K562 (cell line): ENCODE measurements at regions not wholly inside any gene's neighbourhood (a gene's known extent, or its start where the extent isn't known, plus 50 kb on each side); places are given as distances from the start of the nearest gene placed in this dataset.

Experiments used
- ARID1B ChIP-seq: fragments of 450-650 bp; IDR thresholded peaks from 2 replicates; pipeline ENCODE4 v1.6.1; 2016; ENCODE audit warnings: antibody characterized with exemption, mild to moderate bottlenecking, inconsistent platforms
- BRCA1 ChIP-seq, 2 experiments: fragments of 450-650 bp in 1 of 2; sonication (generic) in 1 of 2; formaldehyde crosslinking in 1 of 2; IDR thresholded peaks; 2 replicates each; pipeline versions ENCODE4 v1.5.0 to v1.6.1; 2017 to 2020; ENCODE audit warnings: mild to moderate bottlenecking in 1 of 2, missing genetic modification reagents in 1 of 2
- BRD9 ChIP-seq: fragments of 450-650 bp; IDR thresholded peaks from 2 replicates; pipeline ENCODE4 v1.6.1; 2018; ENCODE audit warnings: low read depth; ENCODE audit not compliant: partially characterized antibody
- EHMT2 ChIP-seq: fragments of 450-650 bp; IDR thresholded peaks from 2 replicates; pipeline ENCODE4 v1.6.1; 2018; ENCODE audit warnings: antibody characterized with exemption
- EP300 ChIP-seq: IDR thresholded peaks from 2 replicates; pipeline ENCODE4 v1.6.1; 2012; ENCODE audit warnings: low read length, improper control_type of control experiment
- ETV6 ChIP-seq, 3 experiments: fragments of 150-350 bp in 1 of 3; sonication (generic) in 1 of 3; formaldehyde crosslinking in 1 of 3; IDR thresholded peaks; 2 replicates each; pipeline versions ENCODE4 v1.6.1 to v1.8.0; 2014 to 2022; ENCODE audit warnings: borderline replicate concordance in 2 of 3, low read depth in 2 of 3, antibody characterized with exemption in 1 of 3, low read length in 1 of 3, mild to moderate bottlenecking in 1 of 3, missing genetic modification reagents in 1 of 3
- FOXJ3 ChIP-seq: sonication (generic); formaldehyde crosslinking; IDR thresholded peaks from 2 replicates; pipeline ENCODE4 v1.4.0; 2020; ENCODE audit warnings: mild to moderate bottlenecking, missing genetic modification reagents
- KAT8 ChIP-seq: fragments of 450-650 bp; IDR thresholded peaks from 2 replicates; pipeline ENCODE4 v1.6.1; 2016; ENCODE audit warnings: low read depth, mild to moderate bottlenecking
- PHF20 ChIP-seq: fragments of 450-650 bp; IDR thresholded peaks from 2 replicates; pipeline ENCODE4 v1.6.1; 2018; ENCODE audit not compliant: partially characterized antibody
- PKNOX1 ChIP-seq: fragments of 450-650 bp; IDR thresholded peaks from 2 replicates; pipeline ENCODE4 v1.6.1; 2016
- SIRT6 ChIP-seq: IDR thresholded peaks from one replicate; pipeline ENCODE4 v1.6.1; 2012; ENCODE audit warnings: low read depth, mild to moderate bottlenecking, control low read depth, inconsistent platforms, low read length, moderate library complexity
- SRSF1 ChIP-seq: fragments of 200-400 bp; formaldehyde crosslinking; IDR thresholded peaks from 2 replicates; pipeline ENCODE4 v1.6.1; 2017; ENCODE audit warnings: mild to moderate bottlenecking, low read depth, low read length, moderate library complexity
- STAG1 ChIP-seq: sonication (generic); formaldehyde crosslinking; IDR thresholded peaks from 2 replicates; pipeline ENCODE4 v1.5.0; 2020; ENCODE audit warnings: missing genetic modification reagents, borderline replicate concordance
- TEAD4 ChIP-seq, 2 experiments: sonication (generic) in 1 of 2; formaldehyde crosslinking in 1 of 2; IDR thresholded peaks; 2 replicates each; pipeline versions ENCODE4 v1.6.1 to v1.8.0; 2012 to 2022; ENCODE audit warnings: borderline replicate concordance in 1 of 2, inconsistent platforms in 1 of 2, low read length in 1 of 2, mild to moderate bottlenecking in 1 of 2, missing genetic modification reagents in 1 of 2
- TF ChIP-seq, protein P1 (sequence below), 2 experiments: IDR thresholded peaks; 2 replicates each; pipeline ENCODE4 v1.6.1; 2011; ENCODE audit warnings: borderline replicate concordance in 1 of 2, control low read depth in 1 of 2, low read depth in 1 of 2, low read length in 1 of 2, mild to moderate bottlenecking in 1 of 2, mixed read lengths in 1 of 2, moderate library complexity in 1 of 2; ENCODE audit not compliant: insufficient read depth in 1 of 2, insufficient read length in 1 of 2, poor library complexity in 1 of 2, severe bottlenecking in 1 of 2; ENCODE audit errors: extremely low read depth in 1 of 2

DNA sequence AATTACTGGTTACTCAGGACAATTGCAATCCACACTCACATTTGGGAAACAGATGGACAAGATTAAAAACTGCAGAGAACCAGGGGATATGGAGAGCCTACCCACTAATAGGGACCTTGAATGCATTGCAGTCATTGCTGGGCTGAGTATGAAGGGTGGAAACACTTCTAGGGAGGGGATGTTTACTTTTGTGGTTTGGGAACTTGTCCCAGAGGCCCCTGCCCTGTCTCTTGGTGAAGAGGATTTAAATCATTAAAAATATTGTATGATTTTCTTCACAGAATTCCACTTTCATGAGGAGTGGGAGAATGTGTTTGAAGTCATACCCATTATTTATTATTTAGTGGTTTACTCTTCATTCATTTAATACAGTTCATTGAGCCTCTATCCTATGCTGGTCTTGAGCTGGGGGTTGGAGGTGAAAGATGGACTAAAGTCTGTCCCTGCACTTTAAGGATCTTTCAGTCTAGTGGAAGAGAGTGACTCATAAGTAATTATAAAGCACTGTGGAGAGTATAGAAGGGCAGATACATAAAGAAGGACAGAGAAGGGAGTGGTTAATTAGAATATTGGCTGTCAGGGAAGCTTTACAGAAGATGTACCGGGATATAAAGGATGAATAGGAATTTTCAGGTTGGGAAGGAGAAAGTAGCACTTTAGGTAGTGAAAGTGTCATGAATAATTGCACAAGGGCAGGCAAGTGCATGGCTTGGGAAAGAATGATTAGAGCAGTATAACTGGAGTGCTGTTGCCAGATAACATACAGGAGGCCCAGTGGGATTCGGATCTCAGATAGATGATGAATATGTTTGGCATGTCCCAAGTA lies 313.4 kb downstream of the LPIN1 start (continued):
- TF ChIP-seq BRD9 (peak; percentile 40), EP300 (peak; percentile 74; the same call in 1 of the 2 replicates), TEAD4 (IDR thresholded peaks at IDR 0.05; ENCODE audit: low read length) (peak; percentile 90), TEAD4 (CRISPR knock-in tag; IDR thresholded peaks at IDR 0.05; ENCODE audit: borderline replicate concordance) (no peak), PHF20 (no peak), ETV6 (IDR thresholded peaks at IDR 0.05; ENCODE audit: borderline replicate concordance in 1 of 2, low read depth in 2 of 2, low read length in 1 of 2) (no peak), ETV6 (CRISPR knock-in tag; IDR thresholded peaks at IDR 0.05; ENCODE audit: borderline replicate concordance) (no peak), BRCA1 (IDR thresholded peaks at IDR 0.05) (no peak), BRCA1 (CRISPR knock-in tag; IDR thresholded peaks at IDR 0.05) (no peak), SRSF1 (no peak), SIRT6 (no peak), KAT8 (no peak), ARID1B (peak; percentile 95), STAG1 (no peak), EHMT2 (peak; percentile 45; the same call in 1 of the 2 replicates), FOXJ3 (CRISPR knock-in tag) (no peak), PKNOX1 (peak; percentile 28; the same call in 1 of the 2 replicates)
- TF ChIP-seq, protein P1, sequence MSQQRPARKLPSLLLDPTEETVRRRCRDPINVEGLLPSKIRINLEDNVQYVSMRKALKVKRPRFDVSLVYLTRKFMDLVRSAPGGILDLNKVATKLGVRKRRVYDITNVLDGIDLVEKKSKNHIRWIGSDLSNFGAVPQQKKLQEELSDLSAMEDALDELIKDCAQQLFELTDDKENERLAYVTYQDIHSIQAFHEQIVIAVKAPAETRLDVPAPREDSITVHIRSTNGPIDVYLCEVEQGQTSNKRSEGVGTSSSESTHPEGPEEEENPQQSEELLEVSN (IDR thresholded peaks at IDR 0.05; ENCODE audit: borderline replicate concordance in 1 of 2, extremely low read depth in 1 of 2, insufficient read depth in 1 of 2, insufficient read length in 1 of 2, low read depth in 1 of 2, low read length in 1 of 2, poor library complexity in 1 of 2, severe bottlenecking in 1 of 2): no peak
